ENCODE measurements at regions not wholly inside any gene's neighbourhood (a gene's known extent, or its start where the extent isn't known, plus 50 kb on each side); places are given as distances from the start of the nearest gene placed in this dataset.
"Not testable (repeated sequence)": the region's sequence is repeated elsewhere in the genome, so short reads cannot be mapped to it uniquely, and the experiment has no call there.

DNA sequence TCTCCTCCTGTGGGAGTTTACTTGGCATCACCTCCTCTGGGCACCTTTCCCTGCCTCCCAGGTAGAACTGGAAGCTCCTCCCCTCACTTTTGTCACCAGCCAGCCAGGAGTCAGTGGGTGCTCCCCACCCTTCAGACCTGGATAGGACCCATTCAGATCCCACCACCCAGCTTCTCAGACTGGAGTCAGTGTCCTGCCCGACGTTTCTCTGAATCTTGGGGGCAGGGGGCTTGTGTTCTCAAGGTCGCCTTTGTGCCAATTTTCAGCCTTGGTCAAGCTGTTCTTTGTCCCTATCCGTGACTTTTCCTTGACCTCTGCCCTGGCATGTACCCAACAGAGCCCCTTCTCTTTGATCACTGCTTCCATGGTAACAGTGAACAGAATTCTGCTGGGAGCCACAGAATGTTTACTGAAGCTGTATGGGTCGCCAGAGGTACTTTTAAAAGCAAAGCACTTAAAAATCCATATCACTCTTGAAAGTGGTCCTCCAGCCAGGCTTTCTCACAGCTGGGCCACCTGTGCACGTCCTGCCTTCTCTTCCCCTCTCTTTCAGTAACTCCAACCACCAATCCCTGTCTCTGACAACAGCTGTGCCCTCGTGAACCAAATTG lies 63.1 kb downstream of the SOWAHC start:
- TF ChIP-seq, protein P1, sequence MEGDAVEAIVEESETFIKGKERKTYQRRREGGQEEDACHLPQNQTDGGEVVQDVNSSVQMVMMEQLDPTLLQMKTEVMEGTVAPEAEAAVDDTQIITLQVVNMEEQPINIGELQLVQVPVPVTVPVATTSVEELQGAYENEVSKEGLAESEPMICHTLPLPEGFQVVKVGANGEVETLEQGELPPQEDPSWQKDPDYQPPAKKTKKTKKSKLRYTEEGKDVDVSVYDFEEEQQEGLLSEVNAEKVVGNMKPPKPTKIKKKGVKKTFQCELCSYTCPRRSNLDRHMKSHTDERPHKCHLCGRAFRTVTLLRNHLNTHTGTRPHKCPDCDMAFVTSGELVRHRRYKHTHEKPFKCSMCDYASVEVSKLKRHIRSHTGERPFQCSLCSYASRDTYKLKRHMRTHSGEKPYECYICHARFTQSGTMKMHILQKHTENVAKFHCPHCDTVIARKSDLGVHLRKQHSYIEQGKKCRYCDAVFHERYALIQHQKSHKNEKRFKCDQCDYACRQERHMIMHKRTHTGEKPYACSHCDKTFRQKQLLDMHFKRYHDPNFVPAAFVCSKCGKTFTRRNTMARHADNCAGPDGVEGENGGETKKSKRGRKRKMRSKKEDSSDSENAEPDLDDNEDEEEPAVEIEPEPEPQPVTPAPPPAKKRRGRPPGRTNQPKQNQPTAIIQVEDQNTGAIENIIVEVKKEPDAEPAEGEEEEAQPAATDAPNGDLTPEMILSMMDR (IDR thresholded peaks at IDR 0.05) = not testable (repeated sequence)
- TF ChIP-seq POLR2A, EP300 (IDR thresholded peaks at IDR 0.05): not testable (repeated sequence)

Data from sigmoid colon (tissue), 4 donors.